GM19238 (cell line): ENCODE measurements at regions not wholly inside any gene's neighbourhood (a gene's known extent, or its start where the extent isn't known, plus 50 kb on each side); places are given as distances from the start of the nearest gene placed in this dataset.

Source experiments
- DNase-seq: peaks from one replicate; pipeline ENCODE4 v3.0.0; 2011; ENCODE audit warnings: low spot score; ENCODE audit not compliant: insufficient read length

- DNase-seq, result no peak
These were observed 1054.4 kb downstream of the AMY1C start for GRCh38 chr1:104804147-104804546.

GRCh38 chr1:104807590-104807989, 1057.9 kb downstream of the AMY1C start:
- DNase-seq, result no peak

- DNase-seq, result no peak
These were observed 1075.7 kb downstream of the AMY1C start for GRCh38 chr1:104825401-104825800.

- no peak for DNase-seq
These were observed 1080.8 kb downstream of the AMY1C start for GRCh38 chr1:104830534-104830933.

- DNase-seq, result no peak
These were observed 1102.5 kb downstream of the AMY1C start for GRCh38 chr1:104852151-104852550.

GRCh38 chr1:104853276-104853675, 1103.6 kb downstream of the AMY1C start:
- no peak for DNase-seq

- no peak for DNase-seq
These were observed 1104.8 kb downstream of the AMY1C start for GRCh38 chr1:104854529-104854928.

- no peak for DNase-seq
These were observed 1105.9 kb downstream of the AMY1C start for GRCh38 chr1:104855550-104855949.

- no peak for DNase-seq
These were observed 1106.4 kb downstream of the AMY1C start for GRCh38 chr1:104856091-104856490.

GRCh38 chr1:104856518-104856917, 1106.8 kb downstream of the AMY1C start:
- no peak for DNase-seq

- no peak for DNase-seq
These were observed 1119.1 kb downstream of the AMY1C start for GRCh38 chr1:104868794-104869193.

GRCh38 chr1:104874044-104874443, 1124.3 kb downstream of the AMY1C start:
- no peak for DNase-seq

- no peak for DNase-seq
These were observed 1128.7 kb downstream of the AMY1C start for GRCh38 chr1:104878203-104878909.

GRCh38 chr1:104884939-104885338, 1135.2 kb downstream of the AMY1C start:
- DNase-seq, result no peak

- DNase-seq, result no peak
These were observed 1155.6 kb downstream of the AMY1C start for GRCh38 chr1:104905322-104905721.

GRCh38 chr1:104906141-104906540, 1156.4 kb downstream of the AMY1C start:
- no peak for DNase-seq

GRCh38 chr1:104919188-104919587, 1169.5 kb downstream of the AMY1C start:
- no peak for DNase-seq

GRCh38 chr1:104921525-104921924, 1171.8 kb downstream of the AMY1C start:
- no peak for DNase-seq

- no peak for DNase-seq
These were observed 1173.4 kb downstream of the AMY1C start for GRCh38 chr1:104923075-104923474.

GRCh38 chr1:104929280-104929679, 1179.6 kb downstream of the AMY1C start:
- DNase-seq, result no peak

- DNase-seq, result no peak
These were observed 1182.6 kb downstream of the AMY1C start for GRCh38 chr1:104932030-104932915.

GRCh38 chr1:104932949-104933679, 1183.4 kb downstream of the AMY1C start:
- no peak for DNase-seq
